KMS-11 (cell line): ENCODE measurements at regions not wholly inside any gene's neighbourhood (a gene's known extent, or its start where the extent isn't known, plus 50 kb on each side); places are given as distances from the start of the nearest gene placed in this dataset.

ENCODE experiments used
- H2AFZ ChIP-seq: fragments of 200-600 bp; sonication (generic); 2 replicates; pipeline ENCODE4 v1.6.1; 2016; ENCODE audit warnings: antibody characterized with exemption, mixed run types, low read depth
- H3K27ac ChIP-seq: fragments of 200-600 bp; sonication (generic); 2 replicates; pipeline ENCODE4 v1.6.1; 2016; ENCODE audit warnings: mild to moderate bottlenecking, mixed run types
- H3K27me3 ChIP-seq: fragments of 200-600 bp; sonication (generic); 2 replicates; pipeline ENCODE4 v1.6.1; 2017; ENCODE audit warnings: mild to moderate bottlenecking, low read depth, mixed run types, moderate library complexity; ENCODE audit not compliant: insufficient read depth
- H3K36me3 ChIP-seq: fragments of 200-600 bp; sonication (generic); 2 replicates; pipeline ENCODE4 v1.6.1; 2017; ENCODE audit warnings: mild to moderate bottlenecking, mixed run types; ENCODE audit not compliant: insufficient read depth
- H3K4me1 ChIP-seq: fragments of 200-600 bp; sonication (generic); 2 replicates; pipeline ENCODE4 v1.6.1; 2016; ENCODE audit warnings: mild to moderate bottlenecking, low read depth, mixed run types; ENCODE audit not compliant: poor library complexity, severe bottlenecking
- H3K4me2 ChIP-seq: fragments of 200-600 bp; sonication (generic); 2 replicates; pipeline ENCODE4 v1.7.0; 2016; ENCODE audit warnings: mild to moderate bottlenecking, mixed run types
- H3K4me3 ChIP-seq: fragments of 200-600 bp; sonication (generic); IDR thresholded peaks from 2 replicates; pipeline ENCODE4 v1.6.1; 2017; ENCODE audit warnings: low read depth, low read length, mixed read lengths; ENCODE audit not compliant: insufficient read depth
- H3K79me2 ChIP-seq: fragments of 200-600 bp; sonication (generic); 2 replicates; pipeline ENCODE4 v1.6.1; 2016; ENCODE audit warnings: low read depth, mixed run types; ENCODE audit not compliant: insufficient read depth
- H3K9ac ChIP-seq: fragments of 200-600 bp; sonication (generic); 2 replicates; pipeline ENCODE4 v1.6.1; 2016; ENCODE audit warnings: mild to moderate bottlenecking, mixed run types
- H4K20me1 ChIP-seq: fragments of 200-600 bp; sonication (generic); 2 replicates; pipeline ENCODE4 v1.6.1; 2016; ENCODE audit warnings: mild to moderate bottlenecking, mixed run types; ENCODE audit not compliant: insufficient read depth
- TF ChIP-seq, protein P1 (sequence below): fragments of 200-600 bp; sonication (generic); conservative IDR thresholded peaks from 2 replicates; pipeline ENCODE4 v1.6.1; 2017; ENCODE audit warnings: low read depth, mild to moderate bottlenecking, antibody characterized with exemption, low read length, moderate library complexity, mixed read lengths

DNA sequence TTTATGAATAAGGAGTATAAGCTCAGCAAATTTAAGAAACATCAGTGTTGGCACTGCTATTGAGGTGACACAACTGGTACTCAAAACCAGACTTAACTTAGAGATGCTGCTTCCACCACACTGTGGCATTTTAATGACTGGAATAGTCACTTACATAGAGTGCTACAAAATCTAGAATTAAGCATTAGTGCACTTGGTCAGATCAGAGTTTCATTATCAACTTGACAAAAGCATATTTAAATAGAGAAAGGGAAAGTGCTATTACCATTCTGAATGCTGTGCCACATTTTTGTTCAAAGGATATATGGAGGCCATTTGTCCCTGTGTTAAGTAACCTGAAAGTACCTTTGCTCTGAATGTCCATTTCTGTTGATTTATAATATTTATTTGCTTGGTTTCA lies 800.7 kb upstream of the ALCAM start:
- H2AFZ ChIP-seq = no peak overlapping the region
- TF ChIP-seq, protein P1, sequence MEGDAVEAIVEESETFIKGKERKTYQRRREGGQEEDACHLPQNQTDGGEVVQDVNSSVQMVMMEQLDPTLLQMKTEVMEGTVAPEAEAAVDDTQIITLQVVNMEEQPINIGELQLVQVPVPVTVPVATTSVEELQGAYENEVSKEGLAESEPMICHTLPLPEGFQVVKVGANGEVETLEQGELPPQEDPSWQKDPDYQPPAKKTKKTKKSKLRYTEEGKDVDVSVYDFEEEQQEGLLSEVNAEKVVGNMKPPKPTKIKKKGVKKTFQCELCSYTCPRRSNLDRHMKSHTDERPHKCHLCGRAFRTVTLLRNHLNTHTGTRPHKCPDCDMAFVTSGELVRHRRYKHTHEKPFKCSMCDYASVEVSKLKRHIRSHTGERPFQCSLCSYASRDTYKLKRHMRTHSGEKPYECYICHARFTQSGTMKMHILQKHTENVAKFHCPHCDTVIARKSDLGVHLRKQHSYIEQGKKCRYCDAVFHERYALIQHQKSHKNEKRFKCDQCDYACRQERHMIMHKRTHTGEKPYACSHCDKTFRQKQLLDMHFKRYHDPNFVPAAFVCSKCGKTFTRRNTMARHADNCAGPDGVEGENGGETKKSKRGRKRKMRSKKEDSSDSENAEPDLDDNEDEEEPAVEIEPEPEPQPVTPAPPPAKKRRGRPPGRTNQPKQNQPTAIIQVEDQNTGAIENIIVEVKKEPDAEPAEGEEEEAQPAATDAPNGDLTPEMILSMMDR = no peak

DNA sequence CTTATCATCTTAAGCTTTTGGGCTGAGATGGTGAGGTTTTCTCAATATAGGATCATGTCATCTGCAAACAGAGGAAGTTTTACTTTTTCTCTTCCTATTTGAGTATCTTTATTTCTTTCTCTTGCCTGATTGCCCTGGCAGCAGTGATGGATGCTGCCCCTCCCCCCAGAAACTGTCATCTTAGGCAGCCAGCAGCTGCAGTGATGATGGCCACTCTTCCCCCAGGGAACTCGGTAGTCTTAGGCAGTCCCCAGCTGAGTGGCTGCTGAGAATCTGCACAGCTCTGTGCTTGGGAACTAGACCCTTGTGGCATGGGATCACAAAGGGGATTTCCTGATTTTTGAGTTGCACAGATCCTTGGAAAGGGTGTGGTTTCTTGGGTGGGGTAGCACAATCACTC lies 791.1 kb upstream of the ALCAM start:
- no peak overlapping the region for H3K27ac ChIP-seq
- no peaks in the 10 kb centered on the region for H3K36me3 ChIP-seq
- H3K4me3 ChIP-seq = no peak overlapping the region
- H3K4me2 ChIP-seq = no peak overlapping the region
- H3K79me2 ChIP-seq = no peaks in the 10 kb centered on the region
- no peaks in the 10 kb centered on the region for H3K27me3 ChIP-seq
- no peak overlapping the region for H3K9ac ChIP-seq
- no peaks in the 10 kb centered on the region for H3K4me1 ChIP-seq
- no peaks in the 10 kb centered on the region for H4K20me1 ChIP-seq
- H2AFZ ChIP-seq = no peak overlapping the region
- TF ChIP-seq, protein P1 = no peak

More for the DNA sequence above, 800.7 kb upstream of the ALCAM start:
- Histone ChIP-seq H3K4me1 (no peaks in the 10 kb centered on the region), H3K9ac (no peak overlapping the region), H3K4me2 (no peak overlapping the region), H3K79me2 (no peaks in the 10 kb centered on the region), H4K20me1 (no peaks in the 10 kb centered on the region), H3K4me3 (no peak overlapping the region), H3K36me3 (no peaks in the 10 kb centered on the region), H3K27me3 (no peaks in the 10 kb centered on the region), H3K27ac (no peak overlapping the region)

DNA sequence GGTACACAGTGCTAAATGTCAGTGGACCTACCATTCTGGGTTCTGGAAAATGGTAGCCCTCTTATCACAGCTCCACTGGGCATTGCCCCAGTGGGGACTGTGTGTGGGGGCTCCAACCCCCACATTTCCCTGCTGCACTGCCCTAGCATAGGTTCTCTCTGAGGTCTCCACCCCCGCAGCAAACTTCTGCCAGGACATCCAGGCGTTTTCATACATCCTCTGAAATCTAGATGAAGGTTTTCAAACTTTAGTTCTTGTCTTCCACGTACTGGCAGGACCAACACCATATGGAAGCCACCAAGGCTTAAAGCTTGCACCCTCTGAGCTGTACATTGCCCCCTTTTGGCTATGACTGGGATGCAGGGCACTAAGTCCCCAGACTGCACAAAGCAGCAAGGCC lies 788.2 kb upstream of the ALCAM start:
- Histone ChIP-seq H3K27ac (no peak overlapping the region), H3K27me3 (no peaks in the 10 kb centered on the region), H3K36me3 (no peaks in the 10 kb centered on the region), H4K20me1 (no peaks in the 10 kb centered on the region), H3K9ac (no peak overlapping the region), H3K79me2 (no peaks in the 10 kb centered on the region), H3K4me1 (no peaks in the 10 kb centered on the region), H2AFZ (no peak overlapping the region), H3K4me2 (no peak overlapping the region), H3K4me3 (no peak overlapping the region)
- TF ChIP-seq, protein P1 = no peak

DNA sequence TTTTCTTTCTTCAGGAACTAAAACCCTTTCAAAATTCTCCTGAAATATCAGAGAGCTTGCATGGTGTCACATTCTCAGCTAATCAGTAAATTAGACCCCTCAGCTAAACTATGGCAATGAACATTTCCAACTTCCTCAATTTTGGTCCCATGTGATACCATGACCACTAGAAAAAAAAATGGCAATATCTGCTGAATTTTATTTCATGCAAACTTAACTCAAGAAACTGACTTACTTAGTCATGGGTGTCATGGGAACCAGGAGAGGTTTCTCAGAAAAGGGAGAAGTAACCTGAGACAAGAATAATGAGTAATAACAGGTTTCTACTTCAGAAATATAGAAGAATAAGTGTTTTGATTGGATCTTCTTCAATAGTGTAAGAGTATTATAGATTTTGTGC lies 784.6 kb upstream of the ALCAM start:
- Histone ChIP-seq H3K4me2 (no peak overlapping the region), H2AFZ (no peak overlapping the region), H4K20me1 (no peaks in the 10 kb centered on the region), H3K79me2 (no peaks in the 10 kb centered on the region), H3K27ac (no peak overlapping the region), H3K9ac (no peak overlapping the region), H3K36me3 (no peaks in the 10 kb centered on the region), H3K27me3 (no peaks in the 10 kb centered on the region), H3K4me1 (no peaks in the 10 kb centered on the region), H3K4me3 (no peak overlapping the region)
- TF ChIP-seq, protein P1 = no peak
